ENCODE measurements at regions not wholly inside any gene's neighbourhood (a gene's known extent, or its start where the extent isn't known, plus 50 kb on each side); places are given as distances from the start of the nearest gene placed in this dataset.
"Not testable (repeated sequence)": the region's sequence is repeated elsewhere in the genome, so short reads cannot be mapped to it uniquely, and the experiment has no call there.

DNA sequence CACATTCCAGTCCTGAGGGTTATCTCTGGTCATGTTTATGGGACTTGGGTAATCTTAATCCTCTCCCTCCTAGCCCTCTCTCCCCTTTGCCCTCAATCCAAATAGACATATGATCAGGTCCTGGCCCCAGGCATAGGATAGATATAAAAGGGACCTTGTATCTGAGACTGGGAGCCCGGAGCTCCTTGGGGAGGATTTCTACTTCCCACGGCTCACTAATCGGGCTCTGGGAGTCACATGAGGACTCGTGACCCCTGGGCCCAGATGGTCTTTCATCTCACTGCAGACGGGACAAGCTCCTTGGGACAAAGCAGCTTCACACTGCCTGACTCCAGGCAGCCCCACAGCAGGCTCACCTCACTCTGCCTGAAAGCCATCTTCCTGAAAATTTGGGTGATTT lies 57.8 kb upstream of the LYRM9 start:
- DNase-seq (ENCODE audit: low spot score) = no peak
- TF ChIP-seq CTCF (IDR thresholded peaks at IDR 0.05; ENCODE audit: extremely low read depth, insufficient read depth, missing control alignments) = no peak
- in situ Hi-C loops (cut with MboI; ENCODE audit: low pct_unique_long_range_greater_than_20kb, low sequenced_read_pairs, unreplicated experiment) = no loop called here

GRCh38 chr17:27951872-27952271 lies 58.7 kb upstream of the LYRM9 start:
- no peak for TF ChIP-seq CTCF (IDR thresholded peaks at IDR 0.05; ENCODE audit: extremely low read depth, insufficient read depth, missing control alignments)
- in situ Hi-C loops (cut with MboI; ENCODE audit: low pct_unique_long_range_greater_than_20kb, low sequenced_read_pairs, unreplicated experiment) = no loop called here
- no peak for DNase-seq (ENCODE audit: low spot score)

DNA sequence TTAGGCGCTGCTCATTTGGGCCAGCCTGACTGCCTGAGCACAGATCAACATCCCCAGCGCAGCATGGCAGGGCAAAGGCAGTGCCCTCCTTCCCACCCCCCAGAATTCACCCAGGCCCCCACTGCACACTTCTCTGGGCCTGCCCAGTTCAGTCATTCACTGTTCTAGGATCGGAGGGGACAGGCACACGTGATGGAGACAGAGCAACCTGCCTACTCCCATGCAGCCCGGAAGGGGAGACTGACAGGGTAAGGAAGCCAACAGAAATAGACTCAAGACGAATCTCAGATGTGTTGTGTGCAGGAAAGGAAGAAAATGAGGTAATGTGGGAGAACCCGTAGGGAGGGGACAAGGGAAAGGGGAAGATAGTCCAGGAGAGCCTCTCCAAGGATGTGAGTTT lies 59.2 kb upstream of the LYRM9 start:
- DNase-seq (ENCODE audit: low spot score) = no peak
- TF ChIP-seq CTCF (IDR thresholded peaks at IDR 0.05; ENCODE audit: extremely low read depth, insufficient read depth, missing control alignments) = no peak
- in situ Hi-C loops (cut with MboI; ENCODE audit: low pct_unique_long_range_greater_than_20kb, low sequenced_read_pairs, unreplicated experiment) = no loop called here

- no peak for TF ChIP-seq CTCF (IDR thresholded peaks at IDR 0.05; ENCODE audit: extremely low read depth, insufficient read depth, missing control alignments)
- DNase-seq (ENCODE audit: low spot score) = no peak
- in situ Hi-C loops (cut with MboI; ENCODE audit: low pct_unique_long_range_greater_than_20kb, low sequenced_read_pairs, unreplicated experiment) = no loop called here
These were observed 61.7 kb upstream of the LYRM9 start for GRCh38 chr17:27954548-27955495.

GRCh38 chr17:27956601-27957445 lies 63.7 kb upstream of the LYRM9 start:
- no peak for TF ChIP-seq CTCF (IDR thresholded peaks at IDR 0.05; ENCODE audit: extremely low read depth, insufficient read depth, missing control alignments)
- in situ Hi-C loops (cut with MboI; ENCODE audit: low pct_unique_long_range_greater_than_20kb, low sequenced_read_pairs, unreplicated experiment) = no loop called here
- DNase-seq (ENCODE audit: low spot score) = no peak

DNA sequence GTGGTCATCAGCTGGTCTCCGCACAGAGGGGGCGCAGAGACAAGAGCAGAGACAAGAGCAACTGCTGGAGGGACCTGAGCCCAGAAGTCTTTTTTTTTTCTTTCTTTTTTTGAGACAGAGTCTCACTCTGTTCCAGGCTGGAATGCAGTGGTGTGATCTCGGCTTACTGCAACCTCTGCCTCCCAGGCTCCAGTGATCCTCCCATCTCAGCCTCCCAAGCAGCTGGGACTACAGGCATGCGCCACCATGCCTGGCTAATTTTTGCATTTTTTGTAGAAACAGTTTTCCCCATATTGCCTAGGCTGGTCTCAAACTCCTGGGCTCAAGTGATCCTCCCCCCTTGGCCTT lies 64.3 kb upstream of the LYRM9 start:
- DNase-seq (ENCODE audit: low spot score); in situ Hi-C loops (cut with MboI; ENCODE audit: low pct_unique_long_range_greater_than_20kb, low sequenced_read_pairs, unreplicated experiment): not testable (repeated sequence)
